LNCaP clone FGC (cell line): ENCODE measurements at regions not wholly inside any gene's neighbourhood (a gene's known extent, or its start where the extent isn't known, plus 50 kb on each side); places are given as distances from the start of the nearest gene placed in this dataset.
"Not testable (repeated sequence)": the region's sequence is repeated elsewhere in the genome, so short reads cannot be mapped to it uniquely, and the experiment has no call there.

Experiments
- DNase-seq: peaks from one replicate; pipeline ENCODE4 v3.0.0-alpha.2; 2011; ENCODE audit warnings: low read depth
- H3K4me3 ChIP-seq: 2 replicates; pipeline ENCODE4 v1.5.1; 2011; ENCODE audit warnings: mild to moderate bottlenecking, low read depth, low read length, control low read depth
- TF ChIP-seq, protein P1 (sequence below): IDR thresholded peaks from 2 replicates; pipeline ENCODE4 v1.5.1; 2012; ENCODE audit warnings: mild to moderate bottlenecking; ENCODE audit not compliant: control insufficient read depth, insufficient read depth; ENCODE audit errors: extremely low read depth

DNA sequence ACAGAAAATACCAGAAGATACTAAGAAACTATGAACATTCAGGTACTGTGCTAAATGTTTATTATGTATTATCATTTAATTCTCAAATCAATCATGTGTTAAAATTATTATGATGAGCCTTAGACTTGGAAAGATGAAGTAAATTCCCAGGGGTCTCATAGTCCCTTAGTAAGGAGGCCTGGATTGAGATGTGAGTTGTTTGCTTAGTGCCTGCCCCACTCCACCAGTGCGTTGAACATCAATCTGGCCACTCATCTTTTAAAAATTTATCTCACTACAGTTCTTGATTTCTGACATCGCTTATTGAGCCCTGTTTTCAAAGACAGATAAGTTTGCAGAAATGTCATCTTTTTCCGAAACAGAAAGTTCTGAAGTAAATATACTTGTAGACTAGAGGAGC is 618.4 kb upstream of the SEMA3D start:
- DNase-seq: no peak
- TF ChIP-seq, protein P1, sequence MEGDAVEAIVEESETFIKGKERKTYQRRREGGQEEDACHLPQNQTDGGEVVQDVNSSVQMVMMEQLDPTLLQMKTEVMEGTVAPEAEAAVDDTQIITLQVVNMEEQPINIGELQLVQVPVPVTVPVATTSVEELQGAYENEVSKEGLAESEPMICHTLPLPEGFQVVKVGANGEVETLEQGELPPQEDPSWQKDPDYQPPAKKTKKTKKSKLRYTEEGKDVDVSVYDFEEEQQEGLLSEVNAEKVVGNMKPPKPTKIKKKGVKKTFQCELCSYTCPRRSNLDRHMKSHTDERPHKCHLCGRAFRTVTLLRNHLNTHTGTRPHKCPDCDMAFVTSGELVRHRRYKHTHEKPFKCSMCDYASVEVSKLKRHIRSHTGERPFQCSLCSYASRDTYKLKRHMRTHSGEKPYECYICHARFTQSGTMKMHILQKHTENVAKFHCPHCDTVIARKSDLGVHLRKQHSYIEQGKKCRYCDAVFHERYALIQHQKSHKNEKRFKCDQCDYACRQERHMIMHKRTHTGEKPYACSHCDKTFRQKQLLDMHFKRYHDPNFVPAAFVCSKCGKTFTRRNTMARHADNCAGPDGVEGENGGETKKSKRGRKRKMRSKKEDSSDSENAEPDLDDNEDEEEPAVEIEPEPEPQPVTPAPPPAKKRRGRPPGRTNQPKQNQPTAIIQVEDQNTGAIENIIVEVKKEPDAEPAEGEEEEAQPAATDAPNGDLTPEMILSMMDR: no peak
- no peak overlapping the region for H3K4me3 ChIP-seq

DNA sequence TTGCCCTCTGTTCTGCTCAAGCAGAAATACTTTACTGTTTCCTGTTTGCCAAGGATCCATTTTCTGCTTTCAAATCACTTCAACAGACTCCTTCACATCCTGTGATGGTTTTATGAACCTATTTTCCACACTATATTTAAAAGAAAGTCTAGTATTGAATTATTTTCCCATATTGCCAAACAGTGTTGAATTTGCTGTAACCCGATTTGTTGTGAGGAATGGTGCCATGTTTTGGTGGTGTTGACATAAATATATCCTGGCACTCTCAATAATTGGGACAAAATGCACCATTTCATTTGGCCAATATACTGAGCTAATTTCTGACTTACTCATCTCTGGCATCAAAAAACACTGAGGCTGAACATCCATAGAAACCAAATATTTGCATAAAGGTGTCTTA is 615.4 kb upstream of the SEMA3D start:
- no peak for DNase-seq
- TF ChIP-seq, protein P1: no peak
- H3K4me3 ChIP-seq: no peak overlapping the region

DNA sequence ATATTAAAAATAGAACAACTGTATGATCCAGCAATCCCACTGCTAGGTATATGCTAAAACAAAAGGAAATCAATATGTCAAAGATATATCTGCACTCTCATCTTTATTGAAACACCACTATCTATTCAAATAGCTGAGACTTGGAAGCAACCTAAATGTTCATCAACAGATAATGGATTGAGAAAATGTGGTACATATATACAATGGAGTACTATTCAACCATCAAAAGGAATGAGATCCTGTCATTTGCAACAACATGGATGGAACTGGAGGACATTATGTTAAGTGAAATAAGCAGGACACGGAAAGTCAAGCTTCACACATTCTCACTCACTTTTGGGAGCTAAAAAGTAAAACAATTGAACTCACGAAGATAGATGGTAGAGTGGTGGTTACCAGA is 610.1 kb upstream of the SEMA3D start:
- DNase-seq: no peak
- H3K4me3 ChIP-seq: no peak overlapping the region
- TF ChIP-seq, protein P1: no peak

DNA sequence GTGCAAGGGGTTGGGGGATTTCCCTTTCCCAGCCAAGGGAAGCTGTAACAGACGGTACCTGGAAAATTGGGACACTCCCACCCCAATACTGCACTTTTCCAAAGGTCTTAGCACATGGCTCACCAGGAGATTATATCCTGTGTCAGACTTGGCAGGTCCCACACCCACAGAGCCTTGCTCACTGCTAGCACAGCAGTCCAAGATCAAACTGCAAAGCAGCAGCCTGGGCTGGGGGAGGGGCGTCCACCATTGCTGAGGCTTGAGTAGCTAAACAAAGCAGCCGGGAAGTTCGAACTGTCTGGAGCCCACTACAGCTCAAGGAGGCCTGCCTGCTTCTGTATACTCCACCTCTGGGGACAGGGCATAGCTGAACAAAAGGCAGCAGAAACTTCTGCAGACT is 604.2 kb upstream of the SEMA3D start:
- DNase-seq, H3K4me3 ChIP-seq: not testable (repeated sequence)

DNA sequence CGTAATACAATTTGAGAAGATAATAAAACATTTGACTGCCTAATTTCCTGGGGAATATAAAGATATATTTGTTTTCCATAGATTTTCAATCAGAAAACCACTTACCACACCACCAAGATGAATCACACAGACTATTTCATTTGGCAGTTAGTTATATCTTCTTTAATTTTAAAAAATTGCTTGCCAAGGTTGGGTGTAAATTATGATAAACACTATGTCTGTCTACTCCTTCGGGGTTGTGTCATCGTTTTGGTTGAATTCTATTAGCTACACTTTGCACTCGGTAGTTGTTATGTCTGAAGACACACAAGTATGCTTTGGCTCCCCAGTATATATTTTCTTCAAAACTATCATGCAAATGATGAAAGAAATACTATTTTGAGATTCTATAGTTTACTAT is 594.8 kb upstream of the SEMA3D start:
- TF ChIP-seq, protein P1: no peak
- no peak for DNase-seq
- H3K4me3 ChIP-seq: no peak overlapping the region

DNA sequence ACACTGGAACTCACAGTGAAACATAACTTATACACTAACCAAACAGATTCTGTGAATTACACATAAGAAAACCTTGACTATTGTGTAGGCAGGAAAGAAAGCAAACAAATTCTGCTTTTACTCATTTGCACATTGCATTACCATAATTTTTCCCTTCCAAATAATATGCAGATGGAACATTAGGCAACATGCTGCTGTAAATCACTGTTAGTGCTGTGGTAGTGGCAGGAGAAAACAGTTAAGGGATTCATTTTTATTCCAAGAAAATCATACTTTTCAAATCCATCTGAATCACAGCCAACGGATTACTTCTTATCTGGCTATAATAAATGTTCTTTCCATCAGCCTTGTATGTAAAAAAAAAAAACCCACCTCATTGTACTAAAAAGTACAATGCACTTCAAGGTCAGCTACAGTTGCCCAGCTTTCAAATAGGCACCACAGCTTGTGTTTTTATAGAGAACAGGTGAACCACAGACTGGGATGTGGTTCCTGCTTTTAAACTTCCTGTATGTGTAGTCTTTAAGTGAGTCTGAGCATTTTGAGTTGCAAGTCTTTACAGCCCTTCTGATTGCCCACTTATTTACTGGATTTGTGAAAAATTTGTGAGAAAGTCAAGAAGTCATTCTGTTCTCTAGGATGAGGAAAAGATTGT is 590.0 kb upstream of the SEMA3D start:
- no peak for DNase-seq

DNA sequence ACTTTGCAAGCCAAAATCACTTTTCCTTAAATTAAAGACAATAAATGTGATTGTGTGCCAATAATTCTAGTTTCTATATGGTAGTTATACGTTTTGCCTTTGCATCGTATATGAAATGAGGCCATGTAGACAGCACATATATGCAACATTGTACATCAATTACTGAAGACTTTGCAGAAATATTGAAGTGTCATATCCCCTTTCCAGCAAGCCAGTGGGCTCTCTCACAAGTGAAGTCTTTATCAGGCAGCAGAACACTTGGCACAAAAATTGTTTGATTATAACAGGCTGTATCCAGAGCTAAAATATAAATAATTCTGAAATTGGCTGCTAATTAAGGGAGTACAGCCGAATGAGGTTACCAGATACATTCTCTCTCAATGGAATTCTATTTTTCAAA is 588.6 kb upstream of the SEMA3D start:
- TF ChIP-seq, protein P1: no peak
- H3K4me3 ChIP-seq: no peak overlapping the region
- DNase-seq: no peak

More for the DNA sequence above, 590.0 kb upstream of the SEMA3D start:
- TF ChIP-seq, protein P1: no peak
- no peak overlapping the region for H3K4me3 ChIP-seq
